AG08396 (cell line): ENCODE measurements at regions not wholly inside any gene's neighbourhood (a gene's known extent, or its start where the extent isn't known, plus 50 kb on each side); places are given as distances from the start of the nearest gene placed in this dataset.

ENCODE experiments used
- DNase-seq: peaks from one replicate; pipeline ENCODE4 v3.0.0; 2012; ENCODE audit warnings: low spot score, mixed read lengths

GRCh38 chr15:96524676-96525417, 194.3 kb downstream of the NR2F2 start:
- DNase-seq, result no peak

DNA sequence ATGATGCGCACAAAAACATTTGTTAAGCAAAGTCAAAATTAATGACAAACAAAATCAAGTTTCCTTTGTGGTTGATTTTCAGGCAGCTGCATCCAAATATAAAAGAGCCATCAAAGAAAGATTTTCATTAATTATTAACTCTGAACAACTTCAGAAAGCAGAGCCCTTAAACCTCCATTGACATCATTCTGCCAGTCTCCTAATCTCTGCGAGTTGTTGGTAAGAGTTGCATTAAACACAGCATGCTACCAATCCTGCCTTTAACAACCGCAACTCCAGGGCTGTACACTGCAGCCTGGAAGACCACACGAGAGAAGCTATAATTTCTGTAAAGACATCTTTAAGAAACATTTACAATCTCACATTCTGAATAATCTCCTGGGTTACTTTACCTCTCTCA, 204.6 kb downstream of the NR2F2 start:
- no peak for DNase-seq

DNA sequence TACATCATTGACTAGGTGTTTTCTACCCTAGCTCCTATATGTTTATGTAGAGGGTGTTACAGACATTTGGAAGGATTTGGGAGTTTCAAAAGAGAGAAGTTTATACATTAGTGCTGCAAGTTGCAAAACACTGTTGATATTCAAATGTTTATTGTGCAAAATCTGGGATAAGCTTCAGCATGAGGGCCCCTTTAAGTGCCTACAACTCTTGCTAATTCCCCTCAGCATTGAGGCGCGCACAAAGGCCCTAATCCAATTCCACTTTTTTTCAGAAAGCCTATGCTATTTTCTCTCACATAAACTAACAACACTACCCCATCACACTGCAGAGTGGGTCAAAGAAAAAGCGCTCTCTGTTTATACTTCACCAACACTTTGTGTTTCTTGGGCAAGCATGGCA, 208.0 kb downstream of the NR2F2 start:
- DNase-seq, result no peak

- no peak for DNase-seq
Measured at GRCh38 chr15:96540283-96540682, 209.8 kb downstream of the NR2F2 start.

DNA sequence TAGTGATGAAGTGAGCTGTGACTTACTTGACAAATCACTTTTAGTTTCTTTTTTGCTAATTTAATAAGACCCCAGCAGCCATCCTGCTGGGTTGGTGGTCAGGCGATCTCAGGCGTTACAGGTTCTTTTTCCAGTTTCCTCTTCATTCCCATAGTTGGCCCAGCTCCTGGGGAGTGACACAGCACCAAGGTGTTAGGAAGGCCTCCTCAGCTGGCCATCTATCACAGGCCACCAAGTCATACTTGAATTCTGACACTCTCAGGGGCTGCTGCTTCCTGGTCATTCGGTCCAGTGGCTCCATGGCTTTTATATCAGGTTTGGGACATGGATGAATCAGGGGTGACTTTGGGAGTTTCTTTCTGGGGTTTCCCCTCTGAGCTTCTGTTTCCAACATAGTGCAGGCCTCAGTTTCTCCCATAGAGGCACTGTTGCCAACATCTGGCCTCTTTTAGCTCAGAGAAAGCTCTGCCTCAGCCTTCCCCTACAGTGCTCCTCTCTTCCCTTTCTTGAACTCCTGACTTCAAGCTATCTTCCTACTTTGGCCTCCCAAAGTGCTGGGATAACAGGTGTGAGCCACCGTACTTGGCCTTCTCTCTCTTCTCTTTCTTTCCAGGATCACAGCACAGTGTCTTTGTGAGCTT, 211.8 kb downstream of the NR2F2 start:
- no peak for DNase-seq

DNA sequence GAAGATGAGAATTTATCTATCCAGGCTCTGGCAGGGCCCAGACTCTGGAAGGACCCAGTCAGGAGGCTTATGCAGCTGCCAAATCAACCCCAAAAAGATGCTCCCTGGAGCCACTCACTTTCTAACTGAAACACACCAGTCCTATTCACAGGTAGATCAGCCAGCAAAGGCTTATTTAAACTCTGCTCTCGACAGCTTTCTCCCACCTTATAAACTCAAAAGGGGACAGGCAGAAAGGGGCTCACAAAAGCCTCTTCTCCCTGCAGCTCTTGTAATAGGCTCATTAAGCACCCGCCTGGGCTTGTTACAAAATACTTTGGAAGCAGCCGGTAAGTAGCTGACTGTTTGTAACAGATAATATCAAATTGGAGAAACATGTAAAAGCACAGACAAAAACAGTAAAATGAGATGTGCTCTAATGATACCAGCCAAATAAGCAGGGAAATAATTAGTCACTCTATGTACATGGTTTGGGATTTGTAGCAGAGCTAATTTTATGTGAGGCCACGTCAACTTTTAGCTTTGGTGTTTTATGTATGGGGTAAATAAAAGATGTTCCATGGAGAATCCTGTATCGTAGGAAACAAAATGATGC, 213.8 kb downstream of the NR2F2 start:
- DNase-seq, result no peak

GRCh38 chr15:96549136-96549535, 218.6 kb downstream of the NR2F2 start:
- no peak for DNase-seq

GRCh38 chr15:96551196-96551595, 220.7 kb downstream of the NR2F2 start:
- no peak for DNase-seq

GRCh38 chr15:96551722-96552121, 221.2 kb downstream of the NR2F2 start:
- no peak for DNase-seq

DNA sequence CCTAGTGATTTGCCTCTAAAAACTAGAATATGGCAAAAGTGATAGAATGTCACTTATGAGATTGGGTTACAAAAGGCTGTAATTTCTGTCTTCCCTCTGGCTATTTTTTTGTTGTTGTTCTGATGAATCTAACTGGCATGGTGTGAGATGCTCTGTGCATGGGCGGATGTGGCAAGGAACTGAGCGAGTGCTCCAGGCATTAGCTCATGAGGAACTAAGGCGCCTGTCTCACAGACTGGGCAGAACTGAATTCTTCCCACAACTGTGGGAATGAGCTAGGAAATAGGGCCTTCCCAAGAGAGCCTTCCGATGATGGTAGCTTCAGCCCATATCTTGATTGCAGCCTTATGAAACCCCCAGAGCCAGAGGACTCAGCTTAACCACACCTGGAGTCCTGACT, 222.5 kb downstream of the NR2F2 start:
- DNase-seq, result no peak

- DNase-seq, result no peak
Measured at GRCh38 chr15:96553451-96553850, 223.0 kb downstream of the NR2F2 start.

DNA sequence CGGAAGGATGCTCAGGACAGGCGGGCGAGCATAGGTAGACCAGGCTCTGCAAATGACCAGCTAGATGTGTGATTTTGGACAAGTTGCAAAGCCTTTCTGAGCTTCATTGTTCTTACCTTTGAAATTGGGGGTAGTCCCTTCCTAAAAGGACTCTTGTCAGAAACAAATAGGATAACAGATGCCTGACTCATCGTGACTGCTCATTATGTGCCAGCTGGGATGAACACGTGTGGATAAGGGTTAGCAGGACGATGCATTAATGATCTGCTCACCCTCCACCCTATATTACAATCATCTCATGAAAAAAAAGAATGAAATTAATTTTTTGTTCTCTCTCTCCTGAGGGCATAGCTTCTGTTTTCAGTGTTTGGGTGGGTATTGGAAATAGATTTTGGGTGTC, 223.4 kb downstream of the NR2F2 start:
- no peak for DNase-seq

DNA sequence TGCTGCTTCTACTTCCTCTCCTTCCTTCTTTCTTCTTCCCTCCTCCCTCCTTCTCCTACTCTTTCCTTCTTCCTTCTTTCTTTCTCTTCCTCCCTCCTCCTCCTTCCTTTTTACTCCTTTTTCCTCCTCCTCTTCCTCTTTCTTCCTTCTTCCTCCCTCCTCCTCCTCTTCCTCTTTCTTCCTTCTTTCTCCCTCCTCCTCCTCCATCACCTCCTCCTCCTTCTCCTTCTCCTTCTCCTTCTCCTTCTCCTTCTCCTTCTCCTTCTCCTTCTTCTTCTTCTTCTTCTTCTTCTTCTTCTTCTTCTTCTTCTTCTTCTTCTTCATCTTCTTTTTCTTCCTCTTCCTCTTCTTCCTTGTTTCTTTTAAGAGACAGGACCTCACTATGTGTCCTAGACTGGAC, 224.0 kb downstream of the NR2F2 start:
- no peak for DNase-seq

DNA sequence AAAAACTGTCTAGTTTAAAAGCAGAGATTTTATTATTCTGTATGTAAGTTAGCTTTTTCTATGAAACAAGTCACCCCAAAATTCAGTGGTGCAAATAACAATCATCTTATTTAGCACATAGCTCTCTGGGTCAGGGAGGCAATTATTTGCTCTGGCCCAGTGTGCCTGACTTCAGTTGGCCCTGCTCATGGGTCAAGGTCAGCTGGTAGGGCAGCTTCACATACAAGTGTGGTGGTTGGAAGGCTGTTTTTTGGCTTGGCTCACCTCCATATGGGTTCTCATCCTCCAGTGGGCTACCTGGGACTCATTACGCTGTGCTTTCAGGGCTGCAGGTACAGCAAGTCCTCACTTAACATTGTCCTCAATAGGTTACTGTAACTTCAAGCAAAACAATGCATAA, 228.6 kb downstream of the NR2F2 start:
- DNase-seq, result no peak

DNA sequence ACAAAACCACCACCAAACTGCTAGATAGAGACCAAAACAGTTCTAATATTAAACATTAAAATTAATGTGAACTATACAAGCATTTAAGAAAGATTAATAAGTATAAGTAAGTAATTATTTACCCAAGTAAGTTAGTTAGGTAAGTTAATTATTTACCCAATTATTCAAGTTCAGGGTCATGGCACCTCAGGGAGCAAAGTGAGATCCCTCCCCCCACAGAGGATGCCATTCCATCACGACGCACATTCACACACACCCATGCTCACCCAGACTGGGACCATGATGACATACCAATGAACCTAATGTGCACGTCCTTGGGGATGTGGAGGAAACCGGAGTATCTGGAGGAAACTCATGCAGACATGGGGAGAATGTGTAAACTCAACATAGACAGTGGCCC, 229.1 kb downstream of the NR2F2 start:
- DNase-seq, result no peak

DNA sequence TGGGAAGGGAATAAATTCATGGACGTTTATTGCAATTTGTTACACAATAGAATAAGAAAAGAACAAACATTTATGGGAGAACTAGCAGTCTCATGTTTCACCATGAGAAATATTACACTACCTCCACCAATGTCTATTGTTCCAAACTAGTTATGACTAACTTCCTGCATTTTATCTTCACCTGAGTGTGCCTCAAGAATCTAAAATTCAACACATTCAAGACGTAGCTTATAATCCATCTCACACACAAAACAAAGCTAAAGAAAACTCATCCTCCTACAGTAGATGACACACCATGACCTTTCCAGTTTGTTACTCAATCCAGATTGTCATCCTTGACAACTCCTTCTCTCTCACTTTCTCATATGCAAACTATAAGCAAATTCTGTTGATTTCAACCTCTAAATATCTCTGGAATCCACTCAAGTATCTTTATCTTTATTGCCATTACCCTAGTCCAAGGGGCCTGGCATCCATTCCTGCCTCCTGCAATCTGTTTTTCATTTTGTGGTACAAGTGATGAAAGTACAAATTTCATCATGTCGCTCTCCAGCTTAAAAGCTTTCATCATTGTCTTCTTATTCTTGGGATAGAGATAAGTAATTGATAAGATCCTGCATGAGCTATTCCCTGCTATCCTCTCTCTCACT, 229.9 kb downstream of the NR2F2 start:
- DNase-seq, result no peak

GRCh38 chr15:96561593-96561992, 231.1 kb downstream of the NR2F2 start:
- DNase-seq, result no peak

GRCh38 chr15:96564546-96564945, 234.0 kb downstream of the NR2F2 start:
- DNase-seq, result no peak

- DNase-seq, result no peak
Measured at GRCh38 chr15:96565266-96565665, 234.8 kb downstream of the NR2F2 start.

- DNase-seq, result no peak
Measured at GRCh38 chr15:96574782-96575181, 244.3 kb downstream of the NR2F2 start.

DNA sequence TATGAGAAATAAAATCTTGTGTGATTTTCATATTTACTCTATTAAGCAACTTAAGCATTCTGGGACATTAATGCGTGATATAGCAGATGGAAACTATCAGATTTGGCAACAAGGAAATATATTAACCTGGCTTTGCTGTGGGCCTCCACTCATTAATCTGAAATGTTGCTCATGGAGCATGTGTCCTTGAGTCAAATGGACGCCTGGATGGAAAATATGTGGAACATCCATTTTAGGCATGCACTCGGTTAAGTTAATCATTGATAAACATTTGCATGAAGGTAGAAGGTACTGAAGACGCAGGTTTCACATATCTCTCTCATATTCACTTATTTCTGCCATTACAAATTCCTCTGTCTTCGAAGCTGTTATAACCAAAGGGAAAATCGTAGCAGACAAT, 246.1 kb downstream of the NR2F2 start:
- no peak for DNase-seq

DNA sequence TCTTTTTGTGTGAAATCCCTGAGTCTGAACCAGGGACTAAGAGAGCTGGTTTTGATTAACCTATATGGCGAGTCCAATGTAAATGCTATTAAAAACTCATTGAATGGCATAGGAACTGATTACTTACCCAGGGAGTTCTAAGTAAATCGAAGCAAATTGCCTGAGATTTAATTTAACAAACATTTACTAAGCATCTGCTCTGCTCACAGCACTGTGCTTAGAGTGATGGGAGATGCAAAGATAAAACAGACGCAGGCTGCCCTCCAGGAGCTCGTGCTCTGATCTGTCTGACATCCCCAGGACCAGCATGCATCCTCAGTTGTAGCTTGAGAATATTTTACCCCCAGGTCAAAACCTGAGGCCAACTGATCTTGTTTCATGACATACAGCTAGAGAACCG, 247.9 kb downstream of the NR2F2 start:
- DNase-seq, result no peak

DNA sequence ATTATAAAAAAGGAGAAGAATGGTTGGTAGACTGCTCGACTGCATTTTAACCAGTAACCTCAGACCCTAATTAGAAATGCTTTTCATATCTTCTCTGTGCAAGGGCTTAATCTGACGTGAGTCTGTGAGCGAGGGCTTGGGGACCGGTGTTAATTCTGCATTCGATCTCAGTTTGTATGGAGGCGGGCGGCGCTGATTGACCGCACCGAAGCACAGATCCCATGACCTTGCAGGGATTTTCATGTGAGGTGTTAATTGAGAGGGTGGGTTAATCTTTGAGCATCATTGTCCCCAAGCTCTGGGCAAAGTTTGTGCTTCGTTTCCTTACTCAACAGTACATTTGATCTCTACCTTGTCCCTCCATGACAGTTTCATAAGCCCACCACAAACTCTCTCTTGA, 250.9 kb downstream of the NR2F2 start:
- no peak for DNase-seq
